ENCODE measurements at regions not wholly inside any gene's neighbourhood (a gene's known extent, or its start where the extent isn't known, plus 50 kb on each side); places are given as distances from the start of the nearest gene placed in this dataset.

DNA sequence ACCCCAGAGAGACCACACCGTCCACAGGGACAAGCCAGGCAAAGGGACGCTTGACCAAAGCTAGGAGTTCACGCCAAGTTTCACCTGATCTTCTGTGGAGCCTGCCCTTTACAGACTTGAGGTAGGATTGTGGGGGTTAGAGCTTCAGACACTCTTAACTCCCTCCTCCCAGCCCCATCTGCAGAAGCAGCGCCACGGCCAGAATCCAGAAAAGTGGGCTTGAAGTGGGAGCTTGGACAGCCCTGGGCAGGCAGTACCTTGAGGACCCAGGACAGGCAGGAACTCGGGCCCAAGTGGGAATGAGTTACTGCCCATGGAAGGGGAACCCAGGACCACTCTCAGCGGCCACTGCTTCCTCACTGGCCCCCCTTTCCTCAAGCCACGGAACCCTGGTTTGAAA lies 695.9 kb downstream of the TBC1D22A start:
- Histone ChIP-seq H3K9me3 (ENCODE audit: control extremely low read depth in 1 of 3, control insufficient read depth in 2 of 3, insufficient read depth in 1 of 3, low read length in 2 of 3) (peaks cover 0 to 30% (median 3%) of the 10 kb centered on the region in 3 donors), H3K27ac (ENCODE audit: low read length in 2 of 2) (no peak overlapping the region), H3K36me3 (replicated peaks in 1 of 2; ENCODE audit: control extremely low read depth in 1 of 2, control insufficient read depth in 1 of 2, extremely low read depth in 1 of 2, insufficient read depth in 2 of 2, low read length in 1 of 2) (no peaks in the 10 kb centered on the region), H3K9ac (ENCODE audit: low read length) (no peak overlapping the region), H3K79me2 (ENCODE audit: control insufficient read depth, insufficient read depth, low read length) (no peaks in the 10 kb centered on the region), H3K27me3 (replicated peaks in 1 of 4; ENCODE audit: control extremely low read depth in 1 of 4, control insufficient read depth in 3 of 4, insufficient read depth in 4 of 4, low read length in 3 of 4) (no peaks in the 10 kb centered on the region), H4K20me1 (ENCODE audit: control insufficient read depth, insufficient read depth, low read length, poor library complexity, severe bottlenecking) (no peaks in the 10 kb centered on the region), H2AFZ (ENCODE audit: insufficient read depth, low read depth, low read length, poor library complexity, severe bottlenecking) (no peak overlapping the region), H3K4me1 (ENCODE audit: control insufficient read depth in 2 of 2, insufficient read depth in 2 of 2, low read length in 2 of 2) (no peaks in the 10 kb centered on the region), H3K4me3 (ENCODE audit: control extremely low read depth in 1 of 5, extremely low read depth in 1 of 5, insufficient read depth in 1 of 5, low read depth in 2 of 5, low read length in 4 of 5) (no peak overlapping the region), H3K4me2 (replicated peaks; ENCODE audit: low read depth, low read length, poor library complexity, severe bottlenecking) (no peak overlapping the region)
- ChIA-PET POLR2A (no interaction called here), CTCF (no interaction called here)
- no peak for DNase-seq
- peaks cover 5% of the 10 kb centered on the region for H3K9me3 Mint-ChIP-seq (ENCODE audit: insufficient read depth)
- WGBS (ENCODE audit: insufficient coverage) = 87% methylated on average over 4 of the region's 8 CpGs
- H3K27me3 Mint-ChIP-seq = no peaks in the 10 kb centered on the region
- H3K27ac Mint-ChIP-seq = no peak overlapping the region
- intact Hi-C loops (cut with micrococcal nuclease) = no loop called here
- TF ChIP-seq EZH2 (IDR thresholded peaks at IDR 0.05; ENCODE audit: borderline replicate concordance, insufficient read depth, low read depth, low read length, poor library complexity, severe bottlenecking) (no peak), CTCF (IDR thresholded peaks at IDR 0.05) (no peak)
- H3K4me1 Mint-ChIP-seq = no peaks in the 10 kb centered on the region
- no peak overlapping the region for H3K4me3 Mint-ChIP-seq
- ATAC-seq (ENCODE audit: low read depth) = no peak

GRCh38 chr22:47457509-47458300 lies 695.3 kb downstream of the TBC1D22A start:
- H2AFZ ChIP-seq (ENCODE audit: insufficient read depth, low read depth, low read length, poor library complexity, severe bottlenecking) = no peak overlapping the region
- ATAC-seq (ENCODE audit: low read depth) (no peak), DNase-seq (no peak)
- no peak overlapping the region for H3K4me2 ChIP-seq (replicated peaks; ENCODE audit: low read depth, low read length, poor library complexity, severe bottlenecking)
- H3K9me3 ChIP-seq (ENCODE audit: control extremely low read depth in 1 of 3, control insufficient read depth in 2 of 3, insufficient read depth in 1 of 3, low read length in 2 of 3) = peaks cover 0 to 35% (median 3%) of the 10 kb centered on the region in 3 donors
- 96% methylated on average over 16 of the region's 23 CpGs for WGBS (ENCODE audit: insufficient coverage)
- no peaks in the 10 kb centered on the region for H3K27me3 ChIP-seq (replicated peaks in 1 of 4; ENCODE audit: control extremely low read depth in 1 of 4, control insufficient read depth in 3 of 4, insufficient read depth in 4 of 4, low read length in 3 of 4)
- ChIA-PET POLR2A (no interaction called here), CTCF (no interaction called here)
- H3K4me3 Mint-ChIP-seq = no peak overlapping the region
- H3K79me2 ChIP-seq (ENCODE audit: control insufficient read depth, insufficient read depth, low read length) = no peaks in the 10 kb centered on the region
- H3K36me3 ChIP-seq (replicated peaks in 1 of 2; ENCODE audit: control extremely low read depth in 1 of 2, control insufficient read depth in 1 of 2, extremely low read depth in 1 of 2, insufficient read depth in 2 of 2, low read length in 1 of 2) = no peaks in the 10 kb centered on the region
- intact Hi-C loops (cut with micrococcal nuclease) = no loop called here
- no peaks in the 10 kb centered on the region for H3K27me3 Mint-ChIP-seq
- no peak overlapping the region for H3K27ac Mint-ChIP-seq
- TF ChIP-seq EZH2 (IDR thresholded peaks at IDR 0.05; ENCODE audit: borderline replicate concordance, insufficient read depth, low read depth, low read length, poor library complexity, severe bottlenecking) (no peak), CTCF (IDR thresholded peaks at IDR 0.05) (no peak)
- no peaks in the 10 kb centered on the region for H4K20me1 ChIP-seq (ENCODE audit: control insufficient read depth, insufficient read depth, low read length, poor library complexity, severe bottlenecking)
- H3K4me1 Mint-ChIP-seq = no peaks in the 10 kb centered on the region
- H3K9me3 Mint-ChIP-seq (ENCODE audit: insufficient read depth) = peaks cover 11% of the 10 kb centered on the region
- no peak overlapping the region for H3K4me3 ChIP-seq (ENCODE audit: control extremely low read depth in 1 of 5, extremely low read depth in 1 of 5, insufficient read depth in 1 of 5, low read depth in 2 of 5, low read length in 4 of 5)
- no peak overlapping the region for H3K27ac ChIP-seq (ENCODE audit: low read length in 2 of 2)
- H3K4me1 ChIP-seq (ENCODE audit: control insufficient read depth in 2 of 2, insufficient read depth in 2 of 2, low read length in 2 of 2) = no peaks in the 10 kb centered on the region
- H3K9ac ChIP-seq (ENCODE audit: low read length) = no peak overlapping the region
